B cell (primary cell): ENCODE measurements at regions not wholly inside any gene's neighbourhood (a gene's known extent, or its start where the extent isn't known, plus 50 kb on each side); places are given as distances from the start of the nearest gene placed in this dataset.

Experiments used
- ATAC-seq: fragments of 200-7000 bp; cut with Tn5 transposase; one replicate; pipeline ENCODE4 v1.10.0; 2021; ENCODE audit warnings: low read depth, mild to moderate bottlenecking, moderate number of reproducible peaks, moderate library complexity
- CTCF ChIA-PET: fragments of 350-600 bp; sonication (Branson Sonifier 250); formaldehyde crosslinking; loops from one replicate; lab custom pipeline; 2021; ENCODE audit warnings: antibody characterized with exemption, inconsistent platforms; lab: Charles Lee
- POLR2A ChIA-PET: fragments of 350-600 bp; sonication (Branson Sonifier 250); formaldehyde crosslinking; loops from one replicate; lab custom pipeline; 2021; ENCODE audit warnings: antibody characterized with exemption; lab: Charles Lee
- DNase-seq: peaks from one replicate; pipeline ENCODE4 v3.0.0; 2013
- H2AFZ ChIP-seq: 2 replicates; pipeline ENCODE4 v1.6.1; 2012; ENCODE audit warnings: mild to moderate bottlenecking, low read depth, low read length; ENCODE audit not compliant: insufficient read depth, poor library complexity, severe bottlenecking
- H3K27ac ChIP-seq, 2 donors: 1 replicate in 1 of 2; 2 replicates in 1 of 2; pipeline ENCODE4 v1.5.1; 2012 to 2013; ENCODE audit warnings: low read length in 2 of 2, mild to moderate bottlenecking in 2 of 2, moderate library complexity in 1 of 2
- H3K27me3 ChIP-seq, 4 experiments: fragments of 200-600 bp in 1 of 4; sonication (generic) in 1 of 4; replicated peaks in 1 of 4; 1 replicate in 2 of 4; 2 replicates in 2 of 4; pipeline versions ENCODE4 v1.6.1 to v1.7.0; 2013 to 2016; ENCODE audit warnings: low read length in 3 of 4, mild to moderate bottlenecking in 2 of 4, mixed read lengths in 1 of 4, moderate library complexity in 1 of 4; ENCODE audit not compliant: insufficient read depth in 4 of 4, control insufficient read depth in 3 of 4; ENCODE audit errors: control extremely low read depth in 1 of 4
- H3K36me3 ChIP-seq, 2 experiments: replicated peaks in 1 of 2; 1 replicate in 1 of 2; 2 replicates in 1 of 2; pipeline versions ENCODE4 v1.6.1 to v1.7.1; 2013; ENCODE audit warnings: low read length in 1 of 2; ENCODE audit not compliant: insufficient read depth in 2 of 2, control insufficient read depth in 1 of 2; ENCODE audit errors: control extremely low read depth in 1 of 2, extremely low read depth in 1 of 2
- H3K4me1 ChIP-seq, 2 donors: fragments of 200-600 bp in 1 of 2; sonication (generic) in 1 of 2; 1 replicate in 1 of 2; 2 replicates in 1 of 2; pipeline versions ENCODE4 v1.5.1 to v1.6.1; 2013 to 2017; ENCODE audit warnings: low read length in 2 of 2; ENCODE audit not compliant: control insufficient read depth in 2 of 2, insufficient read depth in 2 of 2
- H3K4me2 ChIP-seq: replicated peaks from 2 replicates; pipeline ENCODE3; 2012; ENCODE audit warnings: mild to moderate bottlenecking, low read depth, low read length; ENCODE audit not compliant: poor library complexity, severe bottlenecking
- H3K4me3 ChIP-seq, 5 experiments: fragments of 200-600 bp in 1 of 5; sonication (generic) in 1 of 5; 1 replicate in 3 of 5; 2 replicates in 2 of 5; pipeline versions ENCODE4 v1.5.1 to v1.7.0; 2011 to 2016; ENCODE audit warnings: low read length in 4 of 5, mild to moderate bottlenecking in 4 of 5, low read depth in 2 of 5, control low read depth in 1 of 5, moderate library complexity in 1 of 5; ENCODE audit not compliant: insufficient read depth in 1 of 5; ENCODE audit errors: control extremely low read depth in 1 of 5, extremely low read depth in 1 of 5
- H3K79me2 ChIP-seq: fragments of 200-600 bp; sonication (generic); one replicate; pipeline ENCODE4 v1.6.0; 2016; ENCODE audit warnings: low read length; ENCODE audit not compliant: control insufficient read depth, insufficient read depth
- H3K9ac ChIP-seq: fragments of 200-600 bp; sonication (generic); 2 replicates; pipeline ENCODE4 v1.6.1; 2017; ENCODE audit warnings: mild to moderate bottlenecking, low read length, moderate library complexity
- H3K9me3 ChIP-seq, 3 donors: one replicate each; pipeline versions ENCODE4 v1.6.1 to v1.7.1; 2013; ENCODE audit warnings: low read length in 2 of 3; ENCODE audit not compliant: control insufficient read depth in 2 of 3, insufficient read depth in 1 of 3; ENCODE audit errors: control extremely low read depth in 1 of 3
- H4K20me1 ChIP-seq: 2 replicates; pipeline ENCODE4 v1.6.0; 2012; ENCODE audit warnings: mild to moderate bottlenecking, low read length; ENCODE audit not compliant: insufficient read depth, control insufficient read depth, poor library complexity, severe bottlenecking
- H3K27ac Mint-ChIP-seq: one replicate; pipeline ENCODE4 v1.8.0; 2021; ENCODE audit warnings: mixed read lengths
- H3K27me3 Mint-ChIP-seq: one replicate; pipeline ENCODE4 v1.8.0; 2021; ENCODE audit warnings: mixed read lengths
- H3K4me1 Mint-ChIP-seq: one replicate; pipeline ENCODE4 v1.8.0; 2021; ENCODE audit warnings: mixed read lengths
- H3K4me3 Mint-ChIP-seq: one replicate; pipeline ENCODE4 v1.8.0; 2021; ENCODE audit warnings: mixed read lengths
- H3K9me3 Mint-ChIP-seq: one replicate; pipeline ENCODE4 v1.8.0; 2022; ENCODE audit warnings: mixed read lengths; ENCODE audit not compliant: insufficient read depth
- CTCF ChIP-seq: fragments of 200-600 bp; IDR thresholded peaks from one replicate; pipeline ENCODE4 v1.8.0; 2022; ENCODE audit warnings: antibody characterized with exemption, mild to moderate bottlenecking
- EZH2 ChIP-seq: IDR thresholded peaks from 2 replicates; pipeline ENCODE4 v1.6.1; 2012; ENCODE audit warnings: borderline replicate concordance, low read depth, mild to moderate bottlenecking, moderate library complexity, low read length; ENCODE audit not compliant: insufficient read depth, poor library complexity, severe bottlenecking
- WGBS: methylation state at CpG from one replicate; pipeline ENCODE4 v1.1.5; 2013; ENCODE audit warnings: missing lambda C conversion rate; ENCODE audit not compliant: insufficient coverage; 5-methylcytosine and 5-hydroxymethylcytosine counted together
- intact Hi-C: fragments of 100-400 bp; cut with micrococcal nuclease; formaldehyde crosslinking; loops from one replicate; pipeline ENCODE4 v1.10.0; 2022

GRCh38 chr6:19660123-19660910, 176.9 kb upstream of the ID4 start:
- ChIA-PET POLR2A (no interaction called here), CTCF (no interaction called here)
- no peak overlapping the region for H3K27ac Mint-ChIP-seq
- WGBS = 0% methylated on average over 1 of the region's 2 CpGs
- H2AFZ ChIP-seq = no peak overlapping the region
- H3K4me2 ChIP-seq = no peak overlapping the region
- H3K4me1 Mint-ChIP-seq = no peaks in the 10 kb centered on the region
- H3K27me3 Mint-ChIP-seq = no peaks in the 10 kb centered on the region
- no peaks in the 10 kb centered on the region for H3K9me3 ChIP-seq
- no peak overlapping the region for H3K27ac ChIP-seq
- H4K20me1 ChIP-seq = no peaks in the 10 kb centered on the region
- no peaks in the 10 kb centered on the region for H3K27me3 ChIP-seq
- H3K36me3 ChIP-seq = no peaks in the 10 kb centered on the region
- H3K4me3 Mint-ChIP-seq = no peak overlapping the region
- intact Hi-C loops = no loop called here
- DNase-seq = no peak
- no peaks in the 10 kb centered on the region for H3K79me2 ChIP-seq
- ATAC-seq = no peak
- H3K9me3 Mint-ChIP-seq = peaks cover 4% of the 10 kb centered on the region
- H3K4me1 ChIP-seq = no peaks in the 10 kb centered on the region
- no peak for TF ChIP-seq EZH2
- TF ChIP-seq CTCF = no peak
- no peak overlapping the region for H3K9ac ChIP-seq
- no peak overlapping the region for H3K4me3 ChIP-seq

GRCh38 chr6:19662911-19663310, 174.3 kb upstream of the ID4 start:
- POLR2A ChIA-PET = no interaction called here
- intact Hi-C loops = no loop called here
- H3K27me3 ChIP-seq = no peaks in the 10 kb centered on the region

More at GRCh38 chr6:19662911-19663310, 174.3 kb upstream of the ID4 start:
- H3K4me1 ChIP-seq = no peaks in the 10 kb centered on the region
- DNase-seq = no peak
- Mint-ChIP-seq H3K27ac (no peak overlapping the region), H3K27me3 (no peaks in the 10 kb centered on the region), H3K9me3 (peaks cover 4% of the 10 kb centered on the region), H3K4me3 (no peak overlapping the region), H3K4me1 (no peaks in the 10 kb centered on the region)
- H3K9me3 ChIP-seq = no peaks in the 10 kb centered on the region
- no peak overlapping the region for H2AFZ ChIP-seq
- no peaks in the 10 kb centered on the region for H3K36me3 ChIP-seq
- ATAC-seq = no peak
- no peak overlapping the region for H3K4me2 ChIP-seq
- no peak overlapping the region for H3K4me3 ChIP-seq
- no peak overlapping the region for H3K9ac ChIP-seq
- 100% methylated on average over 1 of the region's 3 CpGs for WGBS
- CTCF ChIA-PET = no interaction called here
- H3K27ac ChIP-seq = no peak overlapping the region
- no peaks in the 10 kb centered on the region for H3K79me2 ChIP-seq
- no peaks in the 10 kb centered on the region for H4K20me1 ChIP-seq
- TF ChIP-seq EZH2 (no peak), CTCF (no peak)
